Cardiac muscle cell (in vitro differentiated cells and primary cell): ENCODE measurements at regions not wholly inside any gene's neighbourhood (a gene's known extent, or its start where the extent isn't known, plus 50 kb on each side); places are given as distances from the start of the nearest gene placed in this dataset.
A peak's percentile ranks its signal among the peaks of the same experiment; 100 is the strongest.

Experiments
- DNase-seq, 2 donors: peaks; one replicate each; pipeline versions ENCODE4 v3.0.0 to v3.0.0-alpha.2; 2010 to 2017; ENCODE audit warnings: low read depth in 1 of 2, low spot score in 1 of 2
- H3K27ac ChIP-seq: fragments of 200-600 bp; sonication (generic); 2 replicates; pipeline ENCODE4 v1.5.1; 2016
- H3K27me3 ChIP-seq: fragments of 200-600 bp; sonication (generic); 2 replicates; pipeline ENCODE4 v1.6.0; 2016; ENCODE audit warnings: control low read depth
- H3K36me3 ChIP-seq: fragments of 200-600 bp; sonication (generic); 2 replicates; pipeline ENCODE4 v1.5.1; 2016; ENCODE audit warnings: control low read depth
- H3K4me1 ChIP-seq: fragments of 200-600 bp; sonication (generic); 2 replicates; pipeline ENCODE4 v1.8.1; 2017; ENCODE audit warnings: low read depth, mild to moderate bottlenecking, mixed run types
- H3K4me3 ChIP-seq: fragments of 200-600 bp; sonication (generic); 2 replicates; pipeline ENCODE4 v1.5.1; 2016; ENCODE audit warnings: mild to moderate bottlenecking
- H3K9me3 ChIP-seq: fragments of 200-600 bp; sonication (generic); 2 replicates; pipeline ENCODE4 v1.5.1; 2017; ENCODE audit warnings: low read depth, mild to moderate bottlenecking, control low read depth
- CTCF ChIP-seq: IDR thresholded peaks from 2 replicates; pipeline ENCODE4 v1.5.1; 2012; ENCODE audit warnings: low read depth, mild to moderate bottlenecking, low read length

GRCh38 chr14:81831128-81831820, 297.6 kb upstream of the SEL1L start:
- DNase-seq: peak; percentile 0 to 12
- Histone ChIP-seq H3K9me3 (no peaks in the 10 kb centered on the region), H3K27me3 (no peaks in the 10 kb centered on the region), H3K27ac (no peak overlapping the region), H3K4me3 (no peak overlapping the region), H3K4me1 (no peaks in the 10 kb centered on the region), H3K36me3 (no peaks in the 10 kb centered on the region)
- no peak for TF ChIP-seq CTCF

GRCh38 chr14:81834308-81834707, 300.7 kb upstream of the SEL1L start:
- H3K4me3 ChIP-seq: no peak overlapping the region
- TF ChIP-seq CTCF: no peak
- H3K4me1 ChIP-seq: no peaks in the 10 kb centered on the region
- no peaks in the 10 kb centered on the region for H3K27me3 ChIP-seq
- no peak for DNase-seq
- H3K36me3 ChIP-seq: no peaks in the 10 kb centered on the region
- no peaks in the 10 kb centered on the region for H3K9me3 ChIP-seq
- no peak overlapping the region for H3K27ac ChIP-seq

- no peak for DNase-seq
- H3K4me3 ChIP-seq: no peak overlapping the region
- H3K36me3 ChIP-seq: no peaks in the 10 kb centered on the region
- H3K27ac ChIP-seq: no peak overlapping the region
- no peaks in the 10 kb centered on the region for H3K27me3 ChIP-seq
- no peaks in the 10 kb centered on the region for H3K4me1 ChIP-seq
- no peaks in the 10 kb centered on the region for H3K9me3 ChIP-seq
- TF ChIP-seq CTCF: no peak
Measured at GRCh38 chr14:81837304-81837703, 303.7 kb upstream of the SEL1L start.

- no peaks in the 10 kb centered on the region for H3K36me3 ChIP-seq
- no peaks in the 10 kb centered on the region for H3K27me3 ChIP-seq
- no peak overlapping the region for H3K4me3 ChIP-seq
- DNase-seq: no peak
- H3K4me1 ChIP-seq: no peaks in the 10 kb centered on the region
- H3K9me3 ChIP-seq: no peaks in the 10 kb centered on the region
- H3K27ac ChIP-seq: no peak overlapping the region
- no peak for TF ChIP-seq CTCF
Measured at GRCh38 chr14:81839056-81839455, 305.4 kb upstream of the SEL1L start.

- Histone ChIP-seq H3K4me1 (no peaks in the 10 kb centered on the region), H3K27me3 (no peaks in the 10 kb centered on the region), H3K27ac (no peak overlapping the region), H3K36me3 (no peaks in the 10 kb centered on the region), H3K9me3 (no peaks in the 10 kb centered on the region), H3K4me3 (no peak overlapping the region)
- no peak for DNase-seq
- no peak for TF ChIP-seq CTCF
Measured at GRCh38 chr14:81841346-81841745, 307.7 kb upstream of the SEL1L start.

- Histone ChIP-seq H3K4me3 (no peak overlapping the region), H3K27me3 (no peaks in the 10 kb centered on the region), H3K27ac (no peak overlapping the region), H3K4me1 (no peaks in the 10 kb centered on the region), H3K9me3 (no peaks in the 10 kb centered on the region), H3K36me3 (no peaks in the 10 kb centered on the region)
- no peak for TF ChIP-seq CTCF
- DNase-seq: no peak
Measured at GRCh38 chr14:81849714-81850113, 316.1 kb upstream of the SEL1L start.
